Hepatic stellate cell (primary cell): ENCODE measurements at regions not wholly inside any gene's neighbourhood (a gene's known extent, or its start where the extent isn't known, plus 50 kb on each side); places are given as distances from the start of the nearest gene placed in this dataset.
"Not testable (repeated sequence)": the region's sequence is repeated elsewhere in the genome, so short reads cannot be mapped to it uniquely, and the experiment has no call there.

ENCODE experiments used
- DNase-seq: peaks from one replicate; pipeline ENCODE4 v3.0.0; 2011; ENCODE audit warnings: low spot score

- no peak for DNase-seq
Measured at GRCh38 chr4:42284030-42284429, 113.3 kb upstream of the SHISA3 start.

- DNase-seq = not testable (repeated sequence)
Measured at GRCh38 chr4:42288876-42289275, 108.4 kb upstream of the SHISA3 start.

GRCh38 chr4:42292192-42292591 lies 105.1 kb upstream of the SHISA3 start:
- DNase-seq = not testable (repeated sequence)

GRCh38 chr4:42293967-42294813 lies 103.1 kb upstream of the SHISA3 start:
- no peak for DNase-seq

- no peak for DNase-seq
Measured at GRCh38 chr4:42296196-42296595, 101.1 kb upstream of the SHISA3 start.

GRCh38 chr4:42302348-42302747 lies 94.9 kb upstream of the SHISA3 start:
- DNase-seq = peak; percentile 19

- DNase-seq = no peak
Measured at GRCh38 chr4:42306221-42307109, 90.8 kb upstream of the SHISA3 start.

GRCh38 chr4:42308247-42308646 lies 89.0 kb upstream of the SHISA3 start:
- no peak for DNase-seq

- DNase-seq = no peak
Measured at GRCh38 chr4:42309361-42310260, 87.7 kb upstream of the SHISA3 start.

GRCh38 chr4:42310358-42310757 lies 86.9 kb upstream of the SHISA3 start:
- DNase-seq = no peak

- no peak for DNase-seq
Measured at GRCh38 chr4:42310806-42311205, 86.5 kb upstream of the SHISA3 start.

- no peak for DNase-seq
Measured at GRCh38 chr4:42311591-42311990, 85.7 kb upstream of the SHISA3 start.

- not testable (repeated sequence) for DNase-seq
Measured at GRCh38 chr4:42313420-42313819, 83.9 kb upstream of the SHISA3 start.

- DNase-seq = no peak
Measured at GRCh38 chr4:42313872-42314271, 83.4 kb upstream of the SHISA3 start.

- no peak for DNase-seq
Measured at GRCh38 chr4:42315231-42315630, 82.1 kb upstream of the SHISA3 start.

GRCh38 chr4:42320822-42321388 lies 76.4 kb upstream of the SHISA3 start:
- no peak for DNase-seq

GRCh38 chr4:42326040-42326439 lies 71.2 kb upstream of the SHISA3 start:
- no peak for DNase-seq

GRCh38 chr4:42326524-42326923 lies 70.8 kb upstream of the SHISA3 start:
- no peak for DNase-seq

- DNase-seq = no peak
Measured at GRCh38 chr4:42327323-42327722, 70.0 kb upstream of the SHISA3 start.

- no peak for DNase-seq
Measured at GRCh38 chr4:42328978-42329377, 68.3 kb upstream of the SHISA3 start.

GRCh38 chr4:42329421-42329820 lies 67.9 kb upstream of the SHISA3 start:
- no peak for DNase-seq
